ENCODE measurements at regions not wholly inside any gene's neighbourhood (a gene's known extent, or its start where the extent isn't known, plus 50 kb on each side); places are given as distances from the start of the nearest gene placed in this dataset.
A peak's percentile ranks its signal among the peaks of the same experiment; 100 is the strongest.

DNA sequence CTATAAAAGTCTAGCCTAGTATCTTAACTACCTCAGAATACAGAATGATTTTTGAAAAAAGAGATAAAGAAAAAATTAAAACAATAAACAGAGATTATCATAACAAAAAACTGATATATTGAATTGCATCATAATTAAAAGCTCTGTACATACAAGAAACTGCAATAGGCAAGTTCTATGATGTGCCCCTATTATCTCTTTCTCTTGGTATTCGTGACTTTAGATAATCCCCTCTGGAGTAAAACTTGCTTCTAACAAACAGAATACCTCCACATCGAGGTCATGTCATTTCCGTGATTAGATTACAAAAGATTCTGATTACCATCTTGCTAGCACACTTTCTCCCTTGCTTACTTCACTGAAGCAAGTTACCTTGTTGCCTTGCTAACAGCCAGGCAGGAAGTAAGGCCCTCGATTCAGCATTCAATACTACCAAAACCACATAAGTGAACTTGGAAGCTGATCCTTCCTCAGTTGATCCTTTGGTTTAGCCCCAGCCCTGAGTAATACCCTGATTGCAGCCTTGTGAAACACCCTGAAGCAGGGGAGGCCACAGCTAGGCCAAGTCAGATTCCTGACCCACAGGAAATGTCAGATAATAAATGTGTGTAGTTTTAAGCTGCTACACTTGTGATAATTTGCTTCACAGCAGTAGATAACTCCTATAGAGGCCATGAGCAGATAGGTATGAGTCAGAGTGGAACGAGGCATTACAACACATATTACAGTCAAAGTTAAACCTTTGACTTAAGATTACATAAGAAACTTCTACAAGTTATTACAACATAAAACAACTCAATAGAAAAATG lies 53.7 kb upstream of the TMX4 start:
- no peak overlapping the region for H3K4me3 ChIP-seq (ENCODE audit: low read depth, low read length)
- TF ChIP-seq, protein P1, sequence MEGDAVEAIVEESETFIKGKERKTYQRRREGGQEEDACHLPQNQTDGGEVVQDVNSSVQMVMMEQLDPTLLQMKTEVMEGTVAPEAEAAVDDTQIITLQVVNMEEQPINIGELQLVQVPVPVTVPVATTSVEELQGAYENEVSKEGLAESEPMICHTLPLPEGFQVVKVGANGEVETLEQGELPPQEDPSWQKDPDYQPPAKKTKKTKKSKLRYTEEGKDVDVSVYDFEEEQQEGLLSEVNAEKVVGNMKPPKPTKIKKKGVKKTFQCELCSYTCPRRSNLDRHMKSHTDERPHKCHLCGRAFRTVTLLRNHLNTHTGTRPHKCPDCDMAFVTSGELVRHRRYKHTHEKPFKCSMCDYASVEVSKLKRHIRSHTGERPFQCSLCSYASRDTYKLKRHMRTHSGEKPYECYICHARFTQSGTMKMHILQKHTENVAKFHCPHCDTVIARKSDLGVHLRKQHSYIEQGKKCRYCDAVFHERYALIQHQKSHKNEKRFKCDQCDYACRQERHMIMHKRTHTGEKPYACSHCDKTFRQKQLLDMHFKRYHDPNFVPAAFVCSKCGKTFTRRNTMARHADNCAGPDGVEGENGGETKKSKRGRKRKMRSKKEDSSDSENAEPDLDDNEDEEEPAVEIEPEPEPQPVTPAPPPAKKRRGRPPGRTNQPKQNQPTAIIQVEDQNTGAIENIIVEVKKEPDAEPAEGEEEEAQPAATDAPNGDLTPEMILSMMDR (IDR thresholded peaks at IDR 0.05; ENCODE audit: borderline replicate concordance, insufficient read depth, low read depth, low read length) = no peak

DNA sequence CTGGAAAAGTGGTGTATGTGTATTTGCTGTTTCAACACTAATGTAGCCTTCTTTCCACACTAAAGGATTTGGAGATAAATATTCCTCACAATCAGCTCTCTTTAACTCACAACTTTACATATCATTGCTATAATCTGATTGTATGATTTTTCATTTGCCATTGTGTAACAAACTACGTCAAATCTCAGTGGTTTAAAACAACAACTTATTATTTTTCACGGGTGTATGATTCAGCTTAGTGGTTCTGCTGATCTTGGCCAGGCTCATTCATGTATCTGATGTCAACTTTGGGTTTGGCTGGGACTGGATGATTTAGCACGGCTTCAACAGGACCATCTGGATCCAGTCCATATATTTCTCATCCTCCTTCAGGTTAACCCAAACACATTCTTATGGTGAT lies 55.4 kb upstream of the TMX4 start:
- no peak overlapping the region for H3K4me3 ChIP-seq (ENCODE audit: low read depth, low read length)
- TF ChIP-seq, protein P1 (IDR thresholded peaks at IDR 0.05; ENCODE audit: borderline replicate concordance, insufficient read depth, low read depth, low read length) = no peak

DNA sequence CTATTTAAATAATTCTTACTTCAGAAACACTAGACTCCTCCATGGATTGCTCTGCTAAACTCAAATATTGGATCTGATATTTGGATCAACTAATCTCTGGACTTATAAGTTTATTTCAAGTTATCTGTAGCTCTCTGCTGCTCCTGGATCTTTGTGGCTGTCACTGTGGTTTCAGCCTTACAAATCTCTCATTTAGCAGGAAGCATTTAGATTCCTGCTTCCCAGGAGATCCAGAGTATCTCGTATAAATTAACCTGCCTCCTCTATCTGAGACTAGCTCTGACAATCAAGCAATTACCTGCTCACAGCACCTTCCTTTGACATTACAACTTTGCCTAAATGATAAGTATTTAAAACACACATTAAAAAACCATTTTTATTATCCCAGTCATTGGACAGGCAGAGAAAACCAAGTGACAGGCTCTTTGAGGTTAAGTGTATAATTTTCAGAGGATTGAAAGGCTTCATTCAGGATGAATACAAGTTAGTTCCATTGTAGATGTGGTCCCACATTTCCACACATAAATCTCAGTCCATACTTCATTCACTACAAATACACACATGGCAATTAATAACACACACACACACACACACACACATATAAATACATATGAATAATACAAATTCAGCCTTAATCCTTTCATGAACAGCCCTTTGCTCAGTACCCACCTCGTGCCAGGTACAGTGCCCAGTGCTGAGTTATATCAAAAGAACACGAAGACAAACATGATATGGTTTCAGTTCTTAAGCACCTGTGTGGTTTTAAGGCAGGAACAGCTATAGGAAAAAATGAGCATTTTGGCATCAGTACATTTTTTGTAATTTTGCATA lies 55.5 kb upstream of the PLCB1 start:
- no peak overlapping the region for H3K4me3 ChIP-seq (ENCODE audit: low read depth, low read length)
- TF ChIP-seq, protein P1 (IDR thresholded peaks at IDR 0.05; ENCODE audit: borderline replicate concordance, insufficient read depth, low read depth, low read length) = no peak

DNA sequence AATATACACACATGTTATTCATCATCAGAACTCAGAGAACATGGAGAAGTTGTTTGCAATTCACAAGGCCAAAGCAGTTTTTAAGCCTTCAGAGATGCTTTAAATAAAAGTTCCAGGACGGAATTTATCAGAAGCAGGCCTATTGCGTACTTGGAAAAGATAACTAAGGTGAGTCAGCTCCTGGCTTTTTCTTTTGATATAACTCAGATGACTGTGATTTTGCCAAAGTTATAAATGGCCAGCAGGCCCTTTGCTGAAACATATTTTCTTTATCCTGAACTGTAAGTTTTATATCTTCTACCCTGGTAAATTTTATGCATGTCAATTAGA lies 55.0 kb upstream of the PLCB1 start:
- no peak overlapping the region for H3K4me3 ChIP-seq (ENCODE audit: low read depth, low read length)
- TF ChIP-seq, protein P1 (IDR thresholded peaks at IDR 0.05; ENCODE audit: borderline replicate concordance, insufficient read depth, low read depth, low read length) = no peak

DNA sequence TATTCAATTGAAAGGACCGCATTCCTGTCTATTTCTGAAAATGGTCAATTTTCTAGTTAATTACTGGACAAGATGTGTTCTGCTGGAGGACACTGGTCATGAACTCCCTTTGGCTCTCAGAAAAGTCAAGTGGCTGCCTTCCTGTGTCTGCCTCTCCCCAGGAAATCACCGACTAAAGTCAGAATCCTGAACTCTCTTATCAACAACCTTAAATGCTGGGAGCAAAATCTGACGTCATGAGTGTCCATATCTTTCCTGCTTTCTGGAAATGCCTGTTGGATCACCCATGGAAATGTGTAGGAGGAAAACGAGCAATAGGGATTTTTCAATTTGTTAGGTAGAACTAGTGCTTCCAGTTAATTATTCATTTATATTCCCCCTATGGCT lies 53.5 kb upstream of the PLCB1 start:
- H3K4me3 ChIP-seq (ENCODE audit: low read depth, low read length) = no peak overlapping the region
- TF ChIP-seq, protein P1 (IDR thresholded peaks at IDR 0.05; ENCODE audit: borderline replicate concordance, insufficient read depth, low read depth, low read length) = no peak

DNA sequence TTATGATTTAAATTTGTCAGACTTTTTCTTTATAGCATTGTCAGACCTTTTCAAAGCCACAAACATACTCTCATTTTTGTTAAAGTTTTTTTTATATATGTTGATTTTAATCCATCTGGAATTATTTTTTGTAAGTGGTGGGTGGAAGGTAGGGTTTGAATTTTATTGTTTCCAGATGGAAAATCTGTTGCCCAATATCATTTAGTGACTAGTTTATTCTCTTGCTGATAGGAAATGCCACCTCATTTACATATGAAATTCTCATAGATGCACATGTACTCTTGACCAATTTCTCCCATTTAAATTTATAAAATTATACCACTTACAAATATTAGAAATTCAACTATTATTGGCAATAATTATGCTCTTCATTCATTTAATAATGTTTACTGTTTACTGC lies 52.1 kb upstream of the PLCB1 start:
- TF ChIP-seq, protein P1 (IDR thresholded peaks at IDR 0.05; ENCODE audit: borderline replicate concordance, insufficient read depth, low read depth, low read length) = no peak
- no peak overlapping the region for H3K4me3 ChIP-seq (ENCODE audit: low read depth, low read length)

DNA sequence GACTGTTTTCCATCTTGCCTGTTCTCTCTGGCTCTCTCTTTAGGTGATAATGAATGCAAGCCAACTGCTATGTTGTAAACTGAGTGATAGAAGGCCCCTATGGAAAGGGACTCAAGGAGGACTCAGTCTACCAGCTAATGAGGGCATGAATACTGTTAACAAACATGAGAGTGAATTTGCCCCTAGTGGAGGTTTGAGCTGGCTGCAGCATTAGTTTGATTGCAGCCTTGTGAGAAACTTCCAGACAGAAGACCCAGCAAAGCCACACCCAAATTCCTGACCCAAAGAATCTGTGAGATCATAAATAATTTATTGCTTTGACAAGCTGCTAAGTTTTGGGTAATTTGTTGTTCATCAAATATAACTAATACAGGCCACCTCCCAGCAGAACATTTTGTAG lies 50.0 kb upstream of the PLCB1 start:
- TF ChIP-seq, protein P1 (IDR thresholded peaks at IDR 0.05; ENCODE audit: borderline replicate concordance, insufficient read depth, low read depth, low read length) = peak; percentile 36; the same call in 1 of the 2 replicates

More for the DNA sequence above, 50.0 kb upstream of the PLCB1 start:
- no peak overlapping the region for H3K4me3 ChIP-seq (ENCODE audit: low read depth, low read length)
